Occipital lobe (tissue), 1 donor: ENCODE measurements at regions not wholly inside any gene's neighbourhood (a gene's known extent, or its start where the extent isn't known, plus 50 kb on each side); places are given as distances from the start of the nearest gene placed in this dataset.
A peak's percentile ranks its signal among the peaks of the same experiment; 100 is the strongest.

ENCODE experiments used
- DNase-seq: peaks from one replicate; lab custom pipeline; 2025; lab: John Stamatoyannopoulos, UW

GRCh38 chr10:44060221-44060620 is 324.7 kb downstream of the CXCL12 start:
- no peak for DNase-seq

DNA sequence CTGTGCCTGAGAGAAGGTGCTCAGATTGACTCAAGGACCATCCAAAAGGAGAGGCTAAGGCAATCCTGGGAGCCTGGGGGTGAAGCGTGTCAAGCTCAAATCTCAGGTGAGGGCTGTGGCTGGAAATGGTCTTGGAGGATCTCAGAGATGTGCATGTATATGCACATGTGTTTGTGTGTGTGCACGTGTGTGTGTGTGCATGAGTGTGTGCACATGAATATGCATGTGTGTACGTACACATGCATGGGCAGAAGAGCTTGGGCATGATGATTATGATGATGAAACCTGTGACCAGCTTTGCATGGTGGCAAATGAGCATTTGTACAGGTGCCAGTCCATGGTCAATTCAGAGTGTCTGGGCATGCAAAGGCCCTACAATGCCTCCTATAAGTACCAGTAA is 326.6 kb downstream of the CXCL12 start:
- no peak for DNase-seq

DNA sequence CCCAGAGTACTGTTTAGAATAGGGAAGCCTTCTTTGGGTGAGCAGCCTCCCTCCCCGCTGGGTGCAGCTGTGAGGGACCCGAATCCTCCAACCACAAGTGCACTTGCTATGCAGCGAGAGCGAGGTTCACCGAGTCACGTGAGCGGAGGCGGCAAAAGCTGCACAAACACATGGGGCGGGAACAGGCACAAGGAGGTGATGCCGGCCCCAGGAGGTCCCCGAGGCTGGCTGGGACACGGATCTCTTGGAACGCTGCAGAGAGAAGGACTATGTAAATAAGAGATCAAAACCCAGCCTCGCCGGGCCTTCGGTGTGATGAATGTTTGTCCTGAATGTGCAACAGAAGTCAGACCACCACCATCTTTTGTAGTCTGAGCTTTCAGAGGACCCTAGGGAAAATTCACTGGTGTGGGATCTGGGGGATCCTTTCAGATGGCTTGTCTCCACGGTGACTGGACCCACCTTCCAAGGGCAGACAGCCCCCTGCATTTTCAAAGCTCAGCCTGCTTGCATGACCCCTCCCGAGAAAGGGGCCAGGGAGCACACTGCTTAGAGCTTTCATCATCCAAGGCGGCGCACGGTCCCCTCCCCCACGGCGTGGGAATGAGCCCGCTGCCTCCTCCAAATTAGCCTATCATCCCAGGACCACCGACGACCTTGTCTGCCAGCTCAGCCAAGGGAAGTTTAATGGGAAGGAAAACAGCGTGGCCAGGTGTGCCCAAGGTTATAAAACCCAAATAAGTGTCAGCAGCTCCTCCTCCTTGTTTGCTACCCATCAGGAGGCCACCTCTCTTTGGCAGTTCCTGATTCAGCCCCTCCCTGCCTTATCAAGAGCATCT is 327.7 kb downstream of the CXCL12 start:
- DNase-seq = no peak

- DNase-seq = no peak
These were observed 328.7 kb downstream of the CXCL12 start for GRCh38 chr10:44056206-44056605.

GRCh38 chr10:44054046-44054445 is 330.9 kb downstream of the CXCL12 start:
- no peak for DNase-seq

DNA sequence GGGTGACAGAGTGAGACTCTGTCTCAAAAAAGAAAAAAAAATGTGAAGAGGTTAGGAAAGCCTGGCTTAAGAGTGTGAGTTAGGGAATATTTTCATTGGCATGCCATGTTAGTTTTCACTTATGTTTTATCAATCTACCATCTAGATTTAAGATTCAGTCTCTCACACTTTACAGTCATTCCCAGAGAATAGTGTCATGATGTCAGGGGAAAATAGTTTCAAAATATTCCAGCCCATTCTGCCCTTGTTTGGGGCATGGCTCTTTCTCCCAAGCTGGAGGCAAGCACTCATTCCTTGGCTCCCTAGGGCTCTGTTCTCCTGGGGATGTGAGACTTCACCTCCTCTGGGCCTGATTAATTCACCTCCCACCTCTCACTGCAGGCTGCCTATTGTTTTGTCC is 331.5 kb downstream of the CXCL12 start:
- DNase-seq = no peak

DNA sequence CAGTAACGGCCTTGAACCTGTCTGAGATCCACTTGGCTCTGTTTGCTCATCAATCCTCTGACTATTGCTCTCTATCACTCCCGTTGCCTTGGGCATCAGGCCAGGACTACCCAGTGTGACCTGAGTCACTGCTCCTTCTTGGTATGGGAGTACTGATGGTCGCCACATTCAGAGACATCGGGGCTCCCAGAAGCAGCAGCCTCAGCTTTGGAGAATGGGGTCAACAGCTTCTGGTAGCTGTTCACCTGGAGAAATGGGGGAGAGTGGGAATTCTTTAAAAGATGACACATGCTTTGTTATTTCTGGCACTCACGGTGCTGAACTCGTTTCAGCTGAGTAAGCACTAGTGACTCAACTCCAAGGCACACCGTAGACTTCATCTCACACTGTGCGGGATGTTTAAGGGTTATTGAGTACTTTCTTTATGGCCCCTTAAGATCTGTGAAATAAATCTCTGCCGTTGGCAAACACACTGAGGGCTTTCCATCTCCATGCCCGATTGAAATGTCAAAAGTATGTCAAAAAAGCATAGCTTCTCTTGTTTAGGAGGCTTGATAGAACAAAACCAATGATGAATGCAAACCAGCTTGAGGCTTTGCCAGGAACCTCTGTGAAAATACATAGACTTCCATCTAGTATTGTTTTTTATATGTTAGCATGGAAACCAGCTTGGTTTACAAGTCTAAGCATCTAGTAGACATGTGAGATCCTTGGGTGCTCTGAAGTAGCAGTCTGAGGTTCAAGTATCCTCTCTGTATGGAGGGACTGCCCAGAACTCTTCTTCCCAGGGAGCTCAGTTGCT is 333.1 kb downstream of the CXCL12 start:
- DNase-seq = no peak

GRCh38 chr10:44051091-44051490 is 333.8 kb downstream of the CXCL12 start:
- DNase-seq = no peak

DNA sequence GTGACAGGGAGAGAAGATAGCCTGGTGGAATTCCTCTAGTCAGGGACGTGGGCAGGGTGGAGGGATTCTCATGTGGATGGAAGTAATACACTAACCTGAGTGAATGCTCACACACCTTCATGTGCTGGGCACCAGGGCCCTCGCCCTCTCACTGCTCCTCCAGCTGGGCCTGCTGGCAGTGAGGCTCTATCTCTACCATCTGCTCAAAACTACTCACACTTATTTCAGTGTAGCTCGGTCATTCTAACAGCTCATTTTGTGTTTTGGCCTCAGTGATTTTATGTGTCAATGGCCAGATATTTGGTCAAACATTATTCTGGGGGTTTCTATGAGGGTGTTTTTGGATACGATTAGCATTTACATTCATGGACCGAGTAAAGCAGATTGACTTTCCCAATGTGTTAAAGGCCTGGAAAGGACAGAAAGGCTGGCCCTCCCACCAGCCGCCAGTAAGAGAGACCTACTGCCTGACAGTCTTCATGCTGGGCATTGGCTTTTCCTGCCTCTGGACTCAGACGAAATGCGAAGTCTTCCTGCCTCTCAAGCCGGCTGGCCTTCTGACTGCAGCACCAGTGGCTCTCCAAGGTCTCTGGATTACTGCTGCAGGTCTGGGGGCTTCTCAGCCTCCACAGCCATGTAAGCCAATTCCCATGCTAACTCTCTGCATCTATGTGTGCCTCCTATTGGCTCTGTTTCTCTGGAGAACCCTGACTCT is 335.4 kb downstream of the CXCL12 start:
- no peak for DNase-seq

- no peak for DNase-seq
These were observed 337.5 kb downstream of the CXCL12 start for GRCh38 chr10:44047361-44047760.

DNA sequence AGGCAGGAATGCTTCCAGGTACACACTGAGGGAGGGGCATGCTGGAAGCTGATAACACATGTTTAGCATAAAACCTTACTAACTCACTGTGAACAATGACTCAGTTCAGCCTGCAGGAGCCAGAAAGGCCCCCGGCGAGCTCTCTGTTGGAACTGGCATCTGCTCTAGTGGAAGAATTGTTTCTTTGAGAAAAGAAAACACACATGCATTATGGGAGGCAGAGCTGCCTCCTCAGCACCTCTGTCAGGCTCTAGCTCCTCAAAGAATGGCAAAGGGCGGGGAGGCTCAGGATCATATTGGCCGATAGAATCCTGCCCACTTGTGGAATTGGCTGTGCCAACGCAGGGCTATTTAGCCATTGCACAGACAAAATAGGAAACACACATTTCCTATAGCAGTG is 338.3 kb downstream of the CXCL12 start:
- DNase-seq = peak; percentile 21

GRCh38 chr10:44045020-44045419 is 339.9 kb downstream of the CXCL12 start:
- no peak for DNase-seq

DNA sequence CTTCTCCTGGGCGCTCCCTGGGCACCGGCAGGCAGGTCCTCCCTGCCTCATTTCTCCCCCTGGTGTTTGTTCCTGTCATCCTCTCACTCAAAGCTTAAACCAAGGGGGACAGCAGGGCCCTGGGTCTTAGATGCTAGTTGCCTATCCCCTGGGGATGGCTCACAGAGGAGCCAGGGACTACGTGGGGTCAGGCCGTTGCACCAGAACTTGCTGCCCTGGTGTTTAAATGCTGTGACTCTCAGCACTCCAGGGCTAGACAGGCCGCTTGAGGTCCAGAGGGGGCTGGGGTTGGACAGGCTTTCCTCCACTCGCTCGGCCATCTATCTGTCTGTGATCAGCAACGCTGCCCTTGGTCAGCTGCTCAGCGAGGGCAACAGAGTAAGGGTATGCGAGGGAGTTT is 340.3 kb downstream of the CXCL12 start:
- no peak for DNase-seq

DNA sequence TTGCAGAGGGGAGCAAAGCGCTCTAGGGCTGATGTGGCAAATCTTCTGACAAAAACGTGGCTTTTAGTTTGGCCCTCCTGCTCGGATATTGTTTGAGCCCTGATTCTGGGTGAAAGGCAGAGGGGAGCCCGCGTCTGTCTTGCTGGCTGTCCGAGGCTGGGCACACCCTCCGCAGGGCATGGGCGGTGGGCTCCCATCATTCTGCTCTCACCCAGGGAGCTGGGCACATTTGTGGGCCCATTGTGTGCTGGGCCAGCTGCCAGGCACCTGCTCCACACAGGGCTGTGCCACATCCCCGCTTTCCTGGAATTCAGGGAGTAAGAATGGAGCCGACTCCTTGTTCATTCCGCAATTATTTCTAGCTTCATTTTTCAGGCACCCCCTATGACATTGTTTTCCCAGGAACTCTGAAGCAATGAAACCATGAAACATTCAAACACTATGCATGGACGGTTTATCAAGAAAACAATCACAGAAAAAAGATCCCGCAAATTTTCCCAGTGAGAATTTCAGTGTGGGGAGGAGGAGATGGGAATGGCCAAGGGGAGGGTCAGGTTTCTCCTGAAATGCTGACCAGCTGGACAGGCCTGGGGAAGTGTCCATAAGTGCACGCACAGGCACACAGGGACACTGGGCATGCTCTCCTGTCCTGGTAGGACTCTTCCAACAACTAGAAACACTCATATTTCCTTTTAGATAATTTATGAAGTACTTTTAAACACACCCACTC is 341.1 kb downstream of the CXCL12 start:
- no peak for DNase-seq

GRCh38 chr10:44042926-44043602 is 341.8 kb downstream of the CXCL12 start:
- DNase-seq = no peak

- no peak for DNase-seq
These were observed 342.7 kb downstream of the CXCL12 start for GRCh38 chr10:44042075-44042770.

DNA sequence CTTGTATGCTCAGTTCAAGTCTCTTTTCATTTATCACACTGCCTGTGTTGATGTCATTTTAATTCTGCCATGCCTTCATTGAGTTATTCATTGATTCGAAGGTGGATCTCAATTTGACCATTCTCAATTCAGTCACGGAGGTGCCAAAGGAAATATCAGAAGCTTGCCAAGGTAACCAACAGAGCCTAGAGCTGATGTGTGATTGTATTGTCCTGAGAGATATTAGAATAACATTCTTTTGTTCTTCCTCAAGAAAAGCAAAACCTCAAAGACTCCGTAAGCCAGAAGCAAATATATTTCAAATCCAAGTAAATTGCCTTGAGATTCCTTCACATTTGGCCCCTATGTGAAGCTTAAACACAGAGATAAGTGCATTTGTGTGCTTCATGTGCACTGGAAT is 345.3 kb downstream of the CXCL12 start:
- no peak for DNase-seq

DNA sequence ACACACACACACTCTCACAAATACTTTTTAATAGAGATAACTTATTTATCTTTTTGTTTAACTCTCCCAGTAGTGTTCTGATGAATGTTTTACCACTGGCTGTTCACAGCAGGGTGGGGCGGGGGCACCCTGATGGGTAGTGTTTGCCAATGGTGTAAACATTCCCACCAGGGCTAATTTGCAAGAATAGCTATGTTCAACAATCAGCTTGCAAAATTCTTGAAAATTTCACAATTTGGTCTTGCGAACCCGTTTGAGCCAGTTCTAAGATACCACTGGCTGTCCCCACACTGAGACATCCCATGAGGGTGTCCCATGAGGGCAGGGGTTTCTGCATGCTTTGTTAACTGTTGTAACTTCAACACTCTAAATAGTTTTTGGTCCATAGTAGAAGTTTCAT is 348.5 kb downstream of the CXCL12 start:
- no peak for DNase-seq

DNA sequence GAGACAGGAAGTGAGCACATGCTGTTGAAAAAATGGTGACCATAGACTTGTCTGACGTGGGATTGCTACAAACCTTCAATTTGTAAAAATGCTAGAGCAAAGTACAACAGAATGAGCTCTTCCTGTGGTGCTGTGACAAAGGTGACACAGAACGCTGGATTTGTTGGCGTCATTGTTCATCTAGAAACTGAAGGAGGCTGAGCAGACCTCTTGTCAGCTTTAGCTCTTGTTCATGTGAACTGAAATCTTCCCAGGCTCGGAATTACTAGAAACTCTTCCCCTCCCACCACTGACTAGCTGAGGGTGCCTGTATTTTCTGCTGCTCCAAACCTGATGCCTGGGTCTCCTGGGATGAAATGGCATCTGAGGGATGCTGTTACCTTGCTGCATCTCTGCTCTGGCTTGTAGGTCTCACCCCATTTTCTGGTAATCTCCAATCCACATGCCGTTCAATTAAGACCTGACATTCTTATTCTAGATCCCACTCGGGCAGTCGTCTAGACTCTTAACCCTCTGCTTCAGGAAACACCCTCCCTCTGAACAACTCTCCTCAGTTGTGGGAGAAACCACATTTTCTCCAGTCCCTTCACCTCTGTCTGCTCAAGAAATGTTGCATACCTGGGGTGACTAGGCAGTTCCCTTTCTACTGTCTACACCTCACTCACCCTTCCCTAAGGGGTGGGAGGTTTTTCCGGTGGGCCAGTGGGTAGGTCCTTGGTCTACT is 349.3 kb downstream of the CXCL12 start:
- DNase-seq = no peak

- no peak for DNase-seq
These were observed 350.0 kb downstream of the CXCL12 start for GRCh38 chr10:44034946-44035345.
